OCI-LY7 (cell line): ENCODE measurements at regions not wholly inside any gene's neighbourhood (a gene's known extent, or its start where the extent isn't known, plus 50 kb on each side); places are given as distances from the start of the nearest gene placed in this dataset.

Experiments used
- CTCF ChIP-seq: fragments of 200-600 bp; sonication (generic); conservative IDR thresholded peaks from 2 replicates; pipeline ENCODE4 v1.5.1; 2014; ENCODE audit warnings: mild to moderate bottlenecking, antibody characterized with exemption, low read length, moderate library complexity, mixed read lengths
- EZH2phosphoT487 ChIP-seq: fragments of 200-600 bp; sonication (generic); IDR thresholded peaks from 2 replicates; pipeline ENCODE4 v1.6.1; 2018; ENCODE audit warnings: low read depth, borderline replicate concordance, mild to moderate bottlenecking, mixed run types, antibody characterized with exemption, low read length, moderate library complexity, mixed read lengths

- no peak for TF ChIP-seq EZH2phosphoT487
- TF ChIP-seq CTCF, result no peak
Observed at GRCh38 chr5:56740868-56741267, 74.5 kb upstream of the MAP3K1 start.
